HG03095 (cell line): ENCODE measurements at regions not wholly inside any gene's neighbourhood (a gene's known extent, or its start where the extent isn't known, plus 50 kb on each side); places are given as distances from the start of the nearest gene placed in this dataset.
"Not testable (repeated sequence)": the region's sequence is repeated elsewhere in the genome, so short reads cannot be mapped to it uniquely, and the experiment has no call there.

Experiments used
- ATAC-seq: cut with Tn5 transposase; IDR thresholded peaks from one replicate; pipeline ENCODE4 v1.9.1; 2021; ENCODE audit warnings: moderate library complexity; ENCODE audit not compliant: unreplicated experiment

DNA sequence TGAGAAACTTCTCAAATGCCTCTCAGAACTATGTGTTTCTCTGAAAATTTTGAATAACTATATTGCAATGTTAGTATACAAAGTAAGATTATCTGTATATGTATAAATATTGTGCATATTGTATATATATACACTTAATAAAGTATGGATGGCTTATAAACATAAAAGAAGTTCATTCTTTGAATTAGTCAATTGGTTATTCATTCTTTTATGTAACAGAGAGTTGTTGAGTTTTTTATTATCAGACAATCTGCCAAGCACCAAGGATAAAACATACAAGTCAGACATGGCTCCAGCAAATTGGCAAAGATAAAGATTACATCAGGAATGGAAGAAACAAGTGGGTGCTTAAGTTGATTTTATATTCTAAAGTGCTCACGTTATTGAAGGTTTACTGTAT lies 289.1 kb upstream of the EYS start:
- no peak for ATAC-seq

DNA sequence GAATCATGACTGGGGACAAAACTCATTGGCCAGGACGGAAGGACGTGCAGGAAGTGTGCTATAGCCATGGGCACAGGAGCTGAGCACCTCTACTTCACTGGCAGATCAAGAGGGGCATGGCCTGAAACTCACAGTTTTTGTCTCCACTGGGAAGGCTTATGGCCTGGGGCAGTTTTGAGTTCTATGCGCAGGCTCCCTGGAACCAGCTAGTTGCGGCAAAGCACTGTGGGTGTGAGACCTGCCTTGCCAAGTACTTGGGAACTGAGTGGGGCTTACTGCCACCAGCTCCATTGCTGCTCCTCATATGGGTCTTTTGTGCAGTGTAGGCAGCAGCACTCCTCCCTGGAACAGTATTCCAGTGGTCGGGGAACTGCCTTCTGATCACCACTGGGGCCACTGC lies 282.6 kb upstream of the EYS start:
- ATAC-seq = no peak

DNA sequence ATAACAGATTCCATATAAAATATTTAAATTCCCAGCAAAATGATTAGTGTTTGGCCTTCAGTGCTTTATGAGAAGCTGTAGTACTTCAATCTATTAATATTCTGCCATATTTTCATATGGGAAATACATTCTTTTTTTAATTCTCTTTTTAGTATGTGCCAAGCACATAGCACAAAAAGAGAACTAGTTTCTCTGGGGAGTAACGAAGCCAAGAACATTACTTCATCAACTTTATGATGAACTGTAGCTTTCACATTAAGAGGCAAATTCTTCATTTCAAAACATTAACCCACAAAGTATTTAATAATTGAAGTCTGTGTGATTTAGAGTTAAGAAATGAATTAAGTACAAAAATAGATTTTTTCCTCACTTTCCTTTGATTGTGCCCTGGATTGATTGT lies 281.0 kb upstream of the EYS start:
- ATAC-seq = no peak

DNA sequence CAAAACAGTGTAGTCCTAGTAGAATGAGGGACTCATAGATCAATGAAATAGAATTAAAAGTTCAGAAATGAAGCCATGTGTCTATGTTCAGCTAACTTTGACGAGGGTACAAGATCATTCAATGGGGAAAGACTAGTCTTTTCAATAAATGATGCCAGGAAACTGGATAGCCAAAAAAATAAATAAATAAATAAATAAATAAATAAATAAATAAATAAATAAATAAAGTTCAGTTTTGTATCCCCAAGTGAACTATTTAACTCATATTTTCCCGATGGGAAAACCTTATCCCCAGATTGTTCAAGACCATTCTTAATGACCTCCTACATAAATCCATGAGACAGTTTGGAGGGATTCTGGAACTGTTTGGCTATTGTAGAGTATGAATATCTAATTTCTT lies 277.1 kb upstream of the EYS start:
- ATAC-seq = no peak

DNA sequence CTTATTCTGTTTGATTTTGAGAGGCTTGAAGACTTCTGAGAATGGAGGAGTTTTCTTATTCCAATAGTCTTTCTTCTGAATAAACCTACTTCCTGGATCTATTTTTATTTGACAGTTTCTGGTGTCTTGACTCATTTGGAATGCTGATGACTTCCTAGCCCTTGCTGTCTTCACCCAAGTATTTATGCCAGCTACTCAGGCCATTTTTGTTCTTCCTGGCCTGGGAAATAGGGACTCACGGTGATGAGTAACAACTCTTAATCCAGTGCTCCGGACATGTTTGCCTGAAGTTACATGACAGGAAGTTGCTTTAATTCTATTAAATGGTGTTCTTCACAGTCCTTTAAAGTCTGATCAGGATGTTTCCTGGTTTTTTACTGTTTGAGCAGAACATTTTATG lies 272.1 kb upstream of the EYS start:
- no peak for ATAC-seq

DNA sequence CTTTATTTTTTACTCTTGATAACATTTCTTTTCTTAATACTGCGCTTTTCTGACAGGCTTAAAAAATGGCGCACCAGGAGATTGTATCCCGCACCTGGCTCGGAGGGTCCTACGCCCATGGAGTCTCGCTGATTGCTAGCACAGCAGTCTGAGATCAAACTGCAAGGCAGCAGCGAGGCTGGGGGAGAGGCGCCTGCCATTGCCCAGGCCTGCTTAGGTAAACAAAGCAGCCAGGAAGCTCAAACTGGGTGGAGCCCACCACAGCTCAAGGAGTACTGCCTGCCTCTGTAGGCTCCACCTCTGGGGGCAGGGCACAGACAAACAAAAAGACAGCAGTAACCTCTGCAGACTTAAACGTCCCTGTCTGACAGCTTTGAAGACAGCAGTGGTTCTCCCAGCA lies 264.2 kb upstream of the EYS start:
- ATAC-seq = not testable (repeated sequence)

DNA sequence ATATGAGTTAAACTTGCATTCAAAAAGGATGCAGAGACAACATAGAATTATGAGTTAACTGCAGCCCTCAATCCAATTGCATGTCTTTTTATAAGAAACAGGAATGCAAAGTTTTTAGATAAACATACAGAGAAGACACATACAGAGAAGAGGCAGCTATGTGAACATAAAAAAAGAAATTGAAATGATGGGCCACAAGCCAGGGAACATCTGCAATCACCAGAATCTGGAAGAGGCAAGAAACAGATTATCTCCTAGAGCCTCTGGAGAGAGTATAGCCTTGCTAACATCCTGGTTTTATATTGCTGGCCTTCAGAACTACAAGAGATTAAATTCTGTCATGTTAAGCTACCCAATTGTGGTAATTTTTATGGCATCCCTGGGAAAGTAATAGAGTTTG lies 257.2 kb upstream of the EYS start:
- no peak for ATAC-seq

DNA sequence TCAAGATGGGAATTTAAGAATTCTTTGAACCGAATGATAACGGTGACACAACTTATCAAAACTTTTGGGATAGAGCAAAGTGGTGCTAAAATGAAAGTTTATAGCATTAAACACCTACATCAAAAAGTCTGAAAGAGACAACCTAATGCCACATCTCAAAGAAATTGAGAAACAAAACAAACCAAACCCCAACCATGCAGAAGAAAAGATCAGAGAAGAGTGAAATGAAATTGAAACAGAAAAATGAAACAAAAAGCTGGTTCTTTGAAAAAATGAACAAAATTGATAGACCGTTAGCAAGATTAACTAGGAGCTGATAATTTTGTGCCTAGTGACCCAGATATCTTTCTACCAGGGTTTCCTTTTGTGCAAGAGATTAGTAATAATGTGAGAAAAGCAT lies 248.0 kb upstream of the EYS start:
- no peak for ATAC-seq

DNA sequence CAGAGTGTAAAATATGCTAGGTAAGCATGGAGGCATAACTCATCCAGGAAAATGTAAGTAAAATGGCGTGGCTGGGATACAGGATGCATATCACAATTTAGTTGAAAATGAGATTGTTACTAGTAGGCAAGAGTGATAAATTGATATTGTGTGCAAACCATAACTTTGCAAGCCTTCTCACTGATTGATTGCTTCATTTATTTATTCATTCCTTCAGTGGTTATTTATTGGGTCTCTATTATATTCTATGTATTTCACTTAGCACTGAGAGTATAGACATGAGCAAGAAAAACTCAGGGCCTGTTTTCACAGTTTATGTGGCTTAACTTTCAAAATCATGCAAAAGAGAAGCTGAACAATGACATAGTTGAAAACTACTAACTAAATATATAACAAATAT lies 241.0 kb upstream of the EYS start:
- ATAC-seq = no peak

DNA sequence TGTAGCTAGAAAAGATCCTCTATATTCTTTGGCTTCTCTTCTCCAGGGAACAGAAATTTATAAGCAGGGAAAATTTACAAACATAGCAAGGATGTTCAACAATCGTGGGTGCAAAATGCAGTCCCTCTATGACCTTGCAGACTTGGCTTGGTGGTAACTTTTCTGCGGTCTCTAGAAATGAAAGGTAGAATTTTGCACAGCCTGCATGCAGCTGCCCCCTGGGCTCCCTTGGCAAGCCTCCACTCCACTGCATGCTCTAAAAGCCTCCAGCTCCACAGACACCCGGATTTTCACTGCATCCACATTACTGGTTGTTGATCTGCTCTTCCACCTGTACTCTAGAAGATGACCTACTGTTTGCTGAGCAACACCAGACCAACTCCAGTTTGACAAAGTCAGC lies 236.5 kb upstream of the EYS start:
- ATAC-seq = no peak

DNA sequence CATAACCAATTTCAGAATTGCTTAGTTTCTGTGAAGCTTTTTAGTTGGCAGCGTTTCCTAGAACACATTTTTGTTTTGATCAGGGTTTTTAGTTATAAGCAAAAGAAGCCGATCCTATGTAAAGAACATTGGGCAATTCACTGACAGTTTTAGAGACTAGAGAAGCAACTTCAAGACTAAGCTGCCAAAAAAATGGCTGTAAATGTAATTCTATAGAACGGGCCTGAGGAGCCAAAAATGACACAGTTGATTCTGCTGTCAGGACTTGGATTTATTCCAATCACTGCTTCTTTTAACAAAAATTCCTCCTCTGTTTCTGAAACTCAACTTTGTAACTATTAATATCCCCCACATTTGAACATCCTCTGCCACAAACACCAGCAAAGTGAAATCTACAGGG lies 236.0 kb upstream of the EYS start:
- no peak for ATAC-seq

DNA sequence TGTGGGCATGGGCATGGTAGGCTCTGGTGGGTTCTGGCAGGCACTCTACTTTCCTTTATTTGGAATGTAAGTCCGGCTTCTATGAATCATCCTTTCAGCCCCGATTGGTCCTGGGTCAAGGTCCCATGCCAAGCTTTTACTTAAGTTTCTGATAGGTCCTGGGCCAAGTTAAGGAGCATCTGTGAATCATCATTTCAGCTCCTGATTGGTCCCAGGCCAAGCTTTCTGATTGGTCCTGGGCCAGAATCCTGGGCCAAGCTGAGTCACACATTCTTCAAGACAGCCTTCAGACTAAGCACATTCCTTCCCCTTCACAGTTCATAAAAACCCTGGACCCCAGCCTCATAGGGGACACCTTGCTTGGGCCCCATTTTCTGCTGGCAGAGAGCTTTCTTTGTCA lies 231.0 kb upstream of the EYS start:
- no peak for ATAC-seq

DNA sequence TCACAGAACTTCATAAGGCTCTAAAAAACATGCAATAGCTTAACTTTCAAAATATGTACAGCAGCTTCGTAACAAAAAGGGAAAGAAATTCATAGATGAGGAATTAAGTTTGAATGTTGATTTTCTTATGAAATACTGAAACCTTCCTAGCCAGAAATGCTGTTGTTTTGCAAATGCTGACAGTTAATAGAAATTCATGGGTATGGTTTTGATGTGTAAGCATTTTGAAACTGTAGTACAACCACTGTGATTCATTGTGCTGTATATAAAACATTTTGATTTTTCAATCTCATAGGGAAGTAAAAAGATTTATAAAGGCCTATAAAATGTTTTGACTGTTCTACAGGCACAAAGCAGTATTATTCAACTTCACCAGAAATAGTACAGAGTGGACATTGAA lies 228.4 kb upstream of the EYS start:
- ATAC-seq = no peak

DNA sequence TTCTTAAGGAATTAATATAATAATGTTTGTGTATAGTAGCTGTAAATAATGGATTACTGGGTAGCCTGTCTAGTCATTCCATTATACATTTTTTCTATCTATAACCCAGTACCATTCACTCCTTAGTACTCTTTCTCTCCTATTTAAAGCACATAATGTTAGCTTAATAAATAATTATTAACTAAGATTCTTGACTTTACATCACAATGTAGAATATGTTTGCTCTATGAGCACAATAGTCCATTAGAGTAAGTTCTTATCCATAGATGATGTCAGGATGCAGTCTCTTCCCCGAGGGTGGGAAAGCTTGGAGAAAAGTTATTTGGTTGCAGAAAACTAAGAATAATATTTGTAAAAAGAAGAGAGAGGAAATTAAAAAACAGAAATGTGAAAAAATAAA lies 226.4 kb upstream of the EYS start:
- ATAC-seq = no peak

DNA sequence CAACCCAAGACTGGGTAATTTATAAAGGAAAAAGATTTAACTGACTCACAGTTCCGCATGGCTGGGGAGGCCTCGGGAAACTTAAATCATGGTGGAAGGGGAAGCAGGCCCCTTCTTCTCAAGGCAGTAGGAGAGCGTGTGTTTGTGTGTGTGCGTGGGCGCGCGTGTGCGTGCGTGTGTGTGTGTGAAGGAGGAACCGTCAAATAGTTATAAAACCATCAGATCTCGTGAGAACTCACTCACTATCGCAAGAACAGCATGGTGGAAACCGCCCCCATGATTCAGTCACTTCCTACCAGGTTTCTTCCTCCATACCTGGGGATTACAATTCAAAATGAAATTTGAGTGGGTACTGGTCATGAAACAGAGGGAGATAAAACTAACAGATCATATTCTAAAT lies 220.1 kb upstream of the EYS start:
- ATAC-seq = no peak

DNA sequence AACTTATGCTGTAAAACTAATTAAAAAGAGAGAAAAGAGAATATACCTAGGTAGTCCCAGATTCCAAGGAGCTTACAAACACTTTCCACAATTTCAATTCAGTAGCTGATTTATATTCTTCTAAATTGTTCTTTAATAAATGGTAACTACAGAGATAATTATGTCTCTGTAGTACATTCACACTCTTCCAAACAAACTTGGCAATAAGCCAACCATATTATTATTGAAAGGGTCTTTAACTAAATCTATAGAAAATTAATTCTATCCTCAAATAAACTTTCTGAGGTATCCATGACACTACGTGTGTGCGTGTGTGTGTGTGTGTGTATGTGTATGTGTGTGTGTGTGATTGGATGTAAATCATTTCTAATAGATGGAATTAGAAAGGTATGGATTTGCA lies 217.4 kb upstream of the EYS start:
- ATAC-seq = no peak

DNA sequence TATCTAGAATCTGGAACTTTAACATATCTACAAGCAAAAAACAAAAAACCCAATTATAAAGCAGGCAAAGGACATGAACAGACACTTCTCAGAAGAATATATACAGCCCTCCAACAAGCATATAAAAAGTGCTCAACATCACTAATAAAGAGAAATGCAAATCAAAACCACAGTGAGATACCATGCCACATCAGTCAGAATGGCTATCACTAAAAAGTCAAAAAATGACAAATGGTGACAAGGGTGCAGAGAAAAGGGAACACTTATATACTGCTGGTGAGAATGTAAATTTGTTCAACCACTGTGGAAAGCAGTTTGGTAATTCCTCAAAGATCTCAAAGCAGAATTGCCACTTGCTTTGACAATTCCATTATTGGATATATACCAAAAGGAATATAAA lies 215.0 kb upstream of the EYS start:
- no peak for ATAC-seq

DNA sequence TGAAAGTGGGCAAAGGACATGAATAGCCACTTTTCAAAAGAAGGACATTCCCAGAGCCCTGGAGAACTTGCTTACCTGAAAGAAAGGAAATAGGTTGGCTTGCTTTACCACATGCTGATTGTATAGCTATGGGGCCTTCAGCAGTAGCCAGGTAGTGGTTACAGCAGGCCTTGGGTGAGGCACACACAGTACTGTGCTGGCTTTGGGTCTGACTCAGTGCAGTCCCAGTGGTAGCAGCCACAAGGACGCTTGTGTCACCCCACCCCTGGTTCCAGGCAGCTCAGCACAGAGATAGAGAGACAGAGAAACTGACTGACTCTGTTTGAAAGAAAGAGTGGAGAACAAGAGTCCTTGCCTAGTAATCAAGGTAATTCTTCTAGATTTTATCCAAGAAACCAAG lies 201.0 kb upstream of the EYS start:
- ATAC-seq = no peak

DNA sequence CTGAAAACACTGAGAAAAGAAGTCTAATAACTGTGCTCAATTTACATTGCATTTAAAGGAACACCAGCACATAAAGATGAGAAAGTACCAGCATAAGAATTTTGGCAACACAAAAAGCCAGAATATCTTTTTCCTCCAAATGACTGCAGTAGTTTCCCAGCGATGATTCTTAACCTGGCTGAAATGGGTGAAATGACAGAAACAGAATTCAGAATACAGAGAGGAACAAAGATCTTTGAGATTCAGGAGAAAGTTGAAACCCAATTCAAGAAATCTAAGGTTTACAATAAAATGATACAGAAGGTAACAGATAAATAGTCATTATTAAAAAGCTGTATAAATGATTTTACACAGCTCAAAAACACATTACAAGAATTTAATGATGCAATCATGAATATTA lies 197.0 kb upstream of the EYS start:
- ATAC-seq = no peak

DNA sequence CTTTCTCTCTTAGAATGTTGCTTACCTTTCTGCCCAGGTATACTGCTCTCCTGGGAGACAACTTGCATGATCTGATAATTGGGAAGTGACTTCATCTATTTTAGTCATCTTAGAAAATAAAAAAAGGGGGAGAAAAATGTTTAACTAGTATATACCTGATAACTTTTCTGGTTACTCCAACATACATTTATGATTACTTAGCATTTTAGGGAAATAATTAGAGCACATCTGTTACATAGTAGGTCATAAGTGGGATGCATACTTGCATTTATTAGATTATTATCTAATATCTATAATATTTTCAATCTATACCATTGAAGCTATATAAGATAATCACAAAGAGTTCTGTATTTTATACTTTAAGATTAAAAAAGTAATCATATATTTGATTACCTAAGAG lies 193.9 kb upstream of the EYS start:
- no peak for ATAC-seq

DNA sequence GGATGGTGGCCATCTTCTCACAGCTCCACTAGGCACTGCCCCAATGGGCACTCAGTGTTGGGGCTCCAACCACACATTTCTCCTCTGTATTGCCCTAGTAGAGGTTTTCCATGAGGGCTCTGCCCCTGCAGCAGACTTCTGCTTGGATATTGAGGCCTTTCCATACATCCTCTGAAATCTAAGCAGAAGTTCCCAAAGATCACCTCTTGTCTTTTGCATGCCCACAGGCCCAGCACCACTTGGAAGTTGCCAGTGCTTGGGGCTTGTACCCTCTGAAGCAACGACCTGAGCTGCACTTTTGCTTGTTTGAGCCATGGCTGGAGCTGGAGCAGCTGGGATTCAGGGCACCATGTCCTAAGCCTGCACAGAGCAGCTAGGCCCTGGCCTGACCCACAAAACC lies 189.1 kb upstream of the EYS start:
- no peak for ATAC-seq

DNA sequence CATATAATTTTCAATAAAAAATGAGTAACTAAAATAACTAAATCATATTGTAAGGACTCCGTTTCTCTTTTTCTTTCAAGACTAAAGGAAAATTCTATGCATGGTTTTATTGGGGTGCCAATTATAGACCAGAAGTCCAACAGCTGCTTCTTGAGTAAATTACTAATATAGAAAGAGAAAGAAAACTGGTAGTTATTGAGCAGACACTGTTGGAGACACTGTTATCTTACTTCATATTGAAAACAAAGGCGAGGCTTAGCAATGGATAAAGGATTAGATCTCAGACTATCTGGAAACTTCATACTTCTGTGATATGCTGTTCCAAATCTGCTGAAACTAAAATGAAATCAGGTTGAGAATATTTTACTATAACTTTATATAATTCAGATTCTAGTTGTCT lies 169.6 kb upstream of the EYS start:
- no peak for ATAC-seq

DNA sequence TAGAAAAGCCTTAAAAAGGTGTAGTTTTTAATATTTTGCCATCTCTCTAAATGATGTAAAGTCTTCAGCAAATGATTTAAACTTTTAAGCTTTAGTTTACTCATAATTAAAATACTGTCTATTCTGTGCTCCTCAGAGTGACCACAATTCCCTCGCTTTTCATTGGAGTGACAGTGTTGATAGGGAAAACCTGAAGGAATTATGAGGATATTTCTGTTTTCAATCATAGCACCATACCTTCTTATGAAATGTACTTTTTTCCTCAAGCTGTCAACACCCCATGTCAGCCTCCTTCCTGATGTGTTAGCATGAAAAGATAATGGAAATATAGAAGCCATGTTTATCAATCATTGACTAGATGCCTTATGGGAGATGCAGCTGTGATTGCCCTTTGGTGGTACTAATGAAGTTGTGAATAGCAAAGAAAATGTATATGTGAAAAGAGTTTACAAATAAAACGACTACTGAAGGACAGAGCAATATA lies 145.4 kb upstream of the EYS start:
- no peak for ATAC-seq

DNA sequence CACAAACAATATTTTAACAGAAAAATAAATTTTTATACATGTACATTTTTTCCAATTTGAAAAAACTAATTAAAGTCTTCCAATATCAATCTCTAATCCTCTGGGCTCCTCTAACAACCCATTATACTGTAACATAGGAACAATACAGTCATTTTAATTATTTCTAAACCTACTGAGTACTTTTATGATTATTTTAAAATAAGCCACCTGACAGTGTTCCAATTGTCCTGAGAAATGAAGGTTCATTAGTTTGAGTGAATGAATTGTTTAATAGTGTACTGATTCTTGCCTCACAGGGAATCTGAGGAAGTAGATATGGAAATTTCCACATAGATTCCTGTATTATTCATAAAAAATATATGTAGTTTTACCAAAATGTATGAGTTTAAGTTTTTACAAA lies 123.1 kb upstream of the EYS start:
- ATAC-seq = no peak
